ENCODE measurements at regions not wholly inside any gene's neighbourhood (a gene's known extent, or its start where the extent isn't known, plus 50 kb on each side); places are given as distances from the start of the nearest gene placed in this dataset.

GRCh38 chr9:16322849-16323248 is 547.6 kb downstream of the BNC2 start:
- TF ChIP-seq CTCF (conservative IDR thresholded peaks at IDR 0.05) (no peak), ZFX (IDR thresholded peaks at IDR 0.05) (no peak)
